GM12878 (cell line): ENCODE measurements at regions not wholly inside any gene's neighbourhood (a gene's known extent, or its start where the extent isn't known, plus 50 kb on each side); places are given as distances from the start of the nearest gene placed in this dataset.

ENCODE experiments used
- MEF2A ChIP-seq: IDR thresholded peaks from 2 replicates; pipeline ENCODE4 v1.6.1; 2011; ENCODE audit warnings: low read depth, mild to moderate bottlenecking, low read length, moderate library complexity; ENCODE audit not compliant: insufficient read depth
- MXI1 ChIP-seq: fragments of 150-350 bp; IDR thresholded peaks from 2 replicates; pipeline ENCODE4 v1.6.1; 2011; ENCODE audit warnings: low read depth, mild to moderate bottlenecking, inconsistent platforms, low read length, improper control_type of control experiment
- NR2C2 ChIP-seq: IDR thresholded peaks from 2 replicates; pipeline ENCODE4 v1.6.1; 2011; ENCODE audit warnings: borderline replicate concordance, low read depth; ENCODE audit not compliant: control insufficient read depth, insufficient read length
- TBL1XR1 ChIP-seq: IDR thresholded peaks from 2 replicates; pipeline ENCODE4 v1.6.1; 2012; ENCODE audit warnings: low read depth, low read length, improper control_type of control experiment
- TF ChIP-seq, protein P1 (sequence below): IDR thresholded peaks from 2 replicates; pipeline ENCODE4 v1.6.1; 2011; ENCODE audit warnings: borderline replicate concordance, low read depth, mild to moderate bottlenecking, moderate library complexity, mixed read lengths, low read length; ENCODE audit not compliant: insufficient read depth; ENCODE audit errors: extremely low read length

DNA sequence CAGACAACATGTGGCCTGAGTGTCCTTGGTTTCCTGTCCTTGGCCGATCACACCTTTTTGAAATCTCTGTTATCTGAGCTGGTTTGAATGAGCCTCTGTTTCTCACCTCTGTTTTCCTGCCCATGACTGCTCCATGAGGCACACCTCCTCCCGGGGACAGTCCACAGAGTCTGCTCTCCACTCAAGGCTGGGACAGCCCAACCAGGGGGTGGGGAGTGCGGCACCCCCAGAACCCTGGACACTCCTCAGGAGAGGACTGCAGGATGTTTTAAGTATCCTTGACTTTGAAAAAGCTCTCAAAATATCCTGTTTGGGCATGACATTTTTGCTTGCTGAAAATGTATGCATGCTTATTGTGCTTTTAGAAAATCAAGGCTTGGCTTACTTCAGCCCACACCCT is 333.0 kb upstream of the N4BP1 start:
- TF ChIP-seq, protein P1, sequence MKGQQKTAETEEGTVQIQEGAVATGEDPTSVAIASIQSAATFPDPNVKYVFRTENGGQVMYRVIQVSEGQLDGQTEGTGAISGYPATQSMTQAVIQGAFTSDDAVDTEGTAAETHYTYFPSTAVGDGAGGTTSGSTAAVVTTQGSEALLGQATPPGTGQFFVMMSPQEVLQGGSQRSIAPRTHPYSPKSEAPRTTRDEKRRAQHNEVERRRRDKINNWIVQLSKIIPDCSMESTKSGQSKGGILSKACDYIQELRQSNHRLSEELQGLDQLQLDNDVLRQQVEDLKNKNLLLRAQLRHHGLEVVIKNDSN: no peak
- TF ChIP-seq MXI1 (no peak), NR2C2 (no peak), MEF2A (no peak), TBL1XR1 (no peak)
